AG04450 (cell line): ENCODE measurements at regions not wholly inside any gene's neighbourhood (a gene's known extent, or its start where the extent isn't known, plus 50 kb on each side); places are given as distances from the start of the nearest gene placed in this dataset.

ENCODE experiments used
- CTCF ChIA-PET: fragments of 300-600, 350-600 bp; formaldehyde crosslinking; extraction: SDS; loops from one replicate; lab custom pipeline; 2022; ENCODE audit warnings: antibody characterized with exemption, inconsistent platforms; lab: Charles Lee
- POLR2A ChIA-PET: fragments of 350-600 bp; formaldehyde crosslinking; extraction: SDS; loops from one replicate; lab custom pipeline; 2021; ENCODE audit warnings: antibody characterized with exemption, inconsistent platforms; lab: Yijun Ruan, JAX
- DNase-seq: peaks from one replicate; pipeline ENCODE4 v3.0.0-alpha.2; 2011; ENCODE audit warnings: low read depth, low spot score
- H3K27ac ChIP-seq: one replicate; pipeline ENCODE4 v1.5.1; 2012; ENCODE audit warnings: low read depth, low read length, control low read depth
- H3K27me3 ChIP-seq: one replicate; pipeline ENCODE4 v1.6.0; 2012; ENCODE audit warnings: low read length; ENCODE audit not compliant: control insufficient read depth, insufficient read depth
- H3K4me3 ChIP-seq: 2 replicates; pipeline ENCODE4 v1.5.1; 2011; ENCODE audit warnings: mild to moderate bottlenecking, low read depth, low read length, control low read depth
- H3K9me3 ChIP-seq: 2 replicates; pipeline ENCODE4 v1.5.1; 2012; ENCODE audit warnings: low read length; ENCODE audit not compliant: control insufficient read depth, insufficient read depth
- CTCF ChIP-seq: IDR thresholded peaks from 2 replicates; pipeline ENCODE4 v1.5.1; 2011; ENCODE audit warnings: low read depth, low read length, control low read depth, inconsistent platforms

- no peak for TF ChIP-seq CTCF
- POLR2A ChIA-PET, result no interaction called here
- no peak overlapping the region for H3K27ac ChIP-seq
- no peaks in the 10 kb centered on the region for H3K27me3 ChIP-seq
- H3K9me3 ChIP-seq, result no peaks in the 10 kb centered on the region
- DNase-seq, result no peak
- CTCF ChIA-PET, result interaction anchor here (0.5 kb wide), 1 partner anchor 393 kb away, joined by 4 read pairs; no protein-coding TSS in a partner anchor
- no peak overlapping the region for H3K4me3 ChIP-seq
Observed at GRCh38 chr3:25906132-25906906, 116.4 kb downstream of the OXSM start.

- TF ChIP-seq CTCF, result no peak
- H3K27ac ChIP-seq, result no peak overlapping the region
- H3K27me3 ChIP-seq, result no peaks in the 10 kb centered on the region
- POLR2A ChIA-PET, result no interaction called here
- no peak for DNase-seq
- H3K9me3 ChIP-seq, result no peaks in the 10 kb centered on the region
- CTCF ChIA-PET, result interaction anchor here (1.8 kb wide), 1 partner anchor 50 kb away, joined by 6 read pairs; no protein-coding TSS in a partner anchor
- no peak overlapping the region for H3K4me3 ChIP-seq
Observed at GRCh38 chr3:25907081-25907480, 117.2 kb downstream of the OXSM start.

- Histone ChIP-seq H3K27ac (no peak overlapping the region), H3K9me3 (no peaks in the 10 kb centered on the region), H3K4me3 (no peak overlapping the region), H3K27me3 (no peaks in the 10 kb centered on the region)
- no peak for DNase-seq
- ChIA-PET CTCF (no interaction called here), POLR2A (no interaction called here)
- no peak for TF ChIP-seq CTCF
Observed at GRCh38 chr3:25910105-25910504, 120.2 kb downstream of the OXSM start.

GRCh38 chr3:25910997-25911396, 121.1 kb downstream of the OXSM start:
- no peak overlapping the region for H3K27ac ChIP-seq
- TF ChIP-seq CTCF, result peak; percentile 46
- no peaks in the 10 kb centered on the region for H3K9me3 ChIP-seq
- ChIA-PET CTCF (no interaction called here), POLR2A (no interaction called here)
- DNase-seq, result no peak
- no peaks in the 10 kb centered on the region for H3K27me3 ChIP-seq
- H3K4me3 ChIP-seq, result no peak overlapping the region

GRCh38 chr3:25911525-25912295, 121.8 kb downstream of the OXSM start:
- H3K4me3 ChIP-seq, result no peak overlapping the region
- no peaks in the 10 kb centered on the region for H3K27me3 ChIP-seq
- H3K27ac ChIP-seq, result no peak overlapping the region
- POLR2A ChIA-PET, result no interaction called here
- H3K9me3 ChIP-seq, result no peaks in the 10 kb centered on the region
- TF ChIP-seq CTCF, result no peak
- DNase-seq, result no peak
- CTCF ChIA-PET, result no interaction called here
